Thyroid gland (tissue), 4 donors: ENCODE measurements at regions not wholly inside any gene's neighbourhood (a gene's known extent, or its start where the extent isn't known, plus 50 kb on each side); places are given as distances from the start of the nearest gene placed in this dataset.

Source experiments
- DNase-seq, 2 donors: peaks; one replicate each; pipeline ENCODE4 v3.0.0-alpha.2; 2019
- H3K27ac ChIP-seq, 3 donors: fragments of 200-600 bp; sonication (generic); 1 replicate in 2 of 3; 2 replicates in 1 of 3; pipeline ENCODE4 v1.5.1; 2016 to 2019; ENCODE audit warnings: mild to moderate bottlenecking in 1 of 3, moderate library complexity in 1 of 3
- H3K27me3 ChIP-seq: fragments of 200-600 bp; sonication (generic); one replicate; pipeline ENCODE4 v1.5.1; 2019
- H3K36me3 ChIP-seq, 2 donors: fragments of 200-600 bp; sonication (generic); one replicate each; pipeline ENCODE4 v1.5.1; 2016 to 2019
- H3K4me1 ChIP-seq, 2 donors: fragments of 200-600 bp; sonication (generic); one replicate each; pipeline ENCODE4 v1.5.1; 2017 to 2019
- H3K4me3 ChIP-seq, 3 donors: fragments of 200-600 bp; sonication (generic); replicated peaks in 1 of 3; 1 replicate in 2 of 3; 2 replicates in 1 of 3; pipeline ENCODE4 v1.5.1; 2016; ENCODE audit warnings: mild to moderate bottlenecking in 1 of 3
- H3K9me3 ChIP-seq: fragments of 200-600 bp; sonication (generic); one replicate; pipeline ENCODE4 v1.5.1; 2017
- CTCF ChIP-seq, 6 experiments: fragments of 200-600 bp in 3 of 6; fragments of 450-650 bp in 3 of 6; sonication (generic) in 3 of 6; IDR thresholded peaks; one replicate each; pipeline ENCODE4 v1.5.1; 2016 to 2019; ENCODE audit warnings: antibody characterized with exemption in 6 of 6, mild to moderate bottlenecking in 2 of 6, inconsistent platforms in 1 of 6, moderate library complexity in 1 of 6
- POLR2A ChIP-seq, 2 donors: fragments of 450-650 bp; IDR thresholded peaks; one replicate each; pipeline ENCODE4 v1.6.1; 2017; ENCODE audit warnings: antibody characterized with exemption in 2 of 2, mild to moderate bottlenecking in 2 of 2, moderate library complexity in 1 of 2
- WGBS, 2 donors: methylation state at CpG; one replicate each; pipeline ENCODE4 v1.1.5; 2017; 5-methylcytosine and 5-hydroxymethylcytosine counted together
- intact Hi-C: fragments of 100-400 bp; cut with DNase I; formaldehyde crosslinking; loops from one replicate; pipeline ENCODE4 v1.15.1; 2023

- intact Hi-C loops, result no loop called here
- no peaks in the 10 kb centered on the region for H3K27me3 ChIP-seq
Observed at GRCh38 chr11:115036406-115037180, 358.3 kb downstream of the NXPE2 start.

DNA sequence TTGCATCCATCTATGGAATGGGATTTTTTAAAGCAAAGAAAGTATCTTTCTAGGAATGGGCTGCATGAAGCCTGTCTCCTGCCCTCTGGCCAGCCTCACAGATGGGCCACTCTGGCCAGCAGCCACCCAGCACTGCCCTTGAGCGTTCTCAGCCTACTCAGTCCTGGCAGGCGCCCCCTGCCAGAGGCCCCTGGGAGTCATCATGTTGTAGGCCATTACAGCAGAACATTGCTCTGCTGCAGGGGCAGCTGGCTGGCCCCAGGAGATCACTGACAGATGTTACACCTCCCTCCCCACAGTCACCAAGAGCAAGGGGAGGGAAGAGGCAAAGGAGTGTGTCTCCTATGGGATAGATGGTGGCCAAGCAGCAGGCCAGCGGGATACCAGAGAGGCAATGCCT lies 363.7 kb downstream of the NXPE2 start:
- WGBS, 2 donors, result 77 to 78% methylated on average over 3 of the region's 3 CpGs
- Histone ChIP-seq H3K4me3 (no peak overlapping the region), H3K27ac (no peak overlapping the region), H3K9me3 (no peaks in the 10 kb centered on the region), H3K4me1 (no peaks in the 10 kb centered on the region), H3K27me3 (no peaks in the 10 kb centered on the region), H3K36me3 (no peaks in the 10 kb centered on the region)
- TF ChIP-seq POLR2A (IDR thresholded peaks at IDR 0.05), result no peak
- no peak for TF ChIP-seq CTCF (IDR thresholded peaks at IDR 0.05)
- DNase-seq, result no peak
- intact Hi-C loops, result no loop called here

More at GRCh38 chr11:115036406-115037180, 358.3 kb downstream of the NXPE2 start:
- Histone ChIP-seq H3K36me3 (no peaks in the 10 kb centered on the region), H3K4me1 (no peaks in the 10 kb centered on the region), H3K4me3 (no peak overlapping the region), H3K27ac (no peak overlapping the region), H3K9me3 (no peaks in the 10 kb centered on the region)
- TF ChIP-seq POLR2A (IDR thresholded peaks at IDR 0.05), result no peak
- no peak for TF ChIP-seq CTCF (IDR thresholded peaks at IDR 0.05)
- no peak for DNase-seq
- 84 to 88% methylated on average over 7 of the region's 7 CpGs for WGBS, 2 donors

DNA sequence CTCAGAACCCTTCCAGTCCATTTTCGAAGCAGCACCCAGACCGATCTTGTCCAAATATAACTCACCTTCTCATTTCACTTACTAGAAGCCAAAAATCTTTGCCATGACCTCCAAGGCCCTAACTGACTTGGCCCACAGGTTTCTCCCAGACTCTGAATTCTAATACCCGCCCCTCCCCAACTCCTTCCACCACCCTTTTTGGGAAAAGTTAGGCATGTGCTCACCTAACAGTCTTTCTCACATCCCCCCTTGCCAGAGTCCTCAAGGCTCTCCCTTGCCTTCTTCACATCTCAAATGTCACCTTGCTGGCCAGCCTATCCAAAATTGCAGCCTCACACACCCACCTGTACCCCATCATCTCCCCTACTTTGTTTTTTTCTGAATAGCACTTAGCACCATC lies 369.3 kb downstream of the NXPE2 start:
- no peak for TF ChIP-seq CTCF (IDR thresholded peaks at IDR 0.05)
- TF ChIP-seq POLR2A (IDR thresholded peaks at IDR 0.05), result no peak
- H3K9me3 ChIP-seq, result no peaks in the 10 kb centered on the region
- DNase-seq, result no peak
- H3K27me3 ChIP-seq, result no peaks in the 10 kb centered on the region
- no peaks in the 10 kb centered on the region for H3K36me3 ChIP-seq
- intact Hi-C loops, result no loop called here
- H3K4me3 ChIP-seq, result no peak overlapping the region
- WGBS, 2 donors, result 97 to 99% methylated on average over 3 of the region's 3 CpGs
- H3K27ac ChIP-seq, result no peak overlapping the region
- H3K4me1 ChIP-seq, result no peaks in the 10 kb centered on the region

DNA sequence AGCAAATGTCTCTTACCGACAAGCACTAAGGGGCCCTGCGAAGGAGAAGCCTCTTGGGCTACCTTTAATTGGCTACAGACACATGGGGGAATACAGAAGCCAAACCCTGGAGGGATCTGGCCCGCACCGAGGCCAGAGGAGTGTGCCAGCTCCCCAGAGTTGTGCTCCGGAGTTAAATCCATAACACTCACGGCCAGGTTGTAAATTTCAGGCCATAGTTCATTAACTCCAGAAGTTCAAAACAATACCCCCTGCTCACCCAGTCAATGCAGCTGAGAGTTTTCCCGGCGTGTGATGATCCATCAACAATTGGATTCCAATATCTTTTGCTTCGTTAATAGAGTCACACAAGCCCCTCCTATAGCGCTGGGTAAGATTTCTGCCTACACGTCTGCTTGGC lies 371.5 kb downstream of the NXPE2 start:
- no peak for TF ChIP-seq POLR2A (IDR thresholded peaks at IDR 0.05)
- TF ChIP-seq CTCF (IDR thresholded peaks at IDR 0.05), result no peak
- intact Hi-C loops, result no loop called here
- 67 to 72% methylated on average over 8 to 11 of the region's 11 CpGs for WGBS, 2 donors
- no peaks in the 10 kb centered on the region for H3K27me3 ChIP-seq
- H3K9me3 ChIP-seq, result no peaks in the 10 kb centered on the region
- no peak for DNase-seq
- H3K4me3 ChIP-seq, result no peak overlapping the region
- H3K4me1 ChIP-seq, result no peaks in the 10 kb centered on the region
- H3K27ac ChIP-seq, result no peak overlapping the region
- no peaks in the 10 kb centered on the region for H3K36me3 ChIP-seq

DNA sequence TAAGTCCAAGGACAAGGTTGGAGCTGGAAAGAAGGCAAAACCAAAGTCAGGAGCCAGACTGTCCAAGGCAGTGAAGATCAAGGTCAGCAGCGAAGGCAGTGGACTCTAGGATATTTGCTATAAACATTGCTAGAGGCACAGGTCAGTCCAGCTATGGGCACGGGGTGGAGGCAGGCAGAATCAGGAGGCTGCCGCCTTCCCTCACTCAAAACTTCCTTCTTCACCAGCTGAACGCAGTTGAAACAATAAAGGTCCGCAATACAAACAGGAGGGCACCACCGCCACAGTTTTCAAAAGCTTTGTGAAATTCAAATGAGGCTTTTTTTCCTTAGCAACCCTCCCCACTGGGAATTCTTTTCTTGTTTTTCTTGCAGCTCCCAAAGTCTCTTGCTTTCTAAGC lies 372.4 kb downstream of the NXPE2 start:
- Histone ChIP-seq H3K27me3 (no peaks in the 10 kb centered on the region), H3K36me3 (no peaks in the 10 kb centered on the region), H3K4me3 (no peak overlapping the region), H3K9me3 (no peaks in the 10 kb centered on the region), H3K4me1 (no peaks in the 10 kb centered on the region), H3K27ac (no peak overlapping the region)
- intact Hi-C loops, result no loop called here
- WGBS, 2 donors, result 47 to 52% methylated on average over 6 of the region's 6 CpGs
- TF ChIP-seq CTCF (IDR thresholded peaks at IDR 0.05) (no peak), POLR2A (IDR thresholded peaks at IDR 0.05) (no peak)
- DNase-seq, result no peak
